HUES6 (cell line): ENCODE measurements at regions not wholly inside any gene's neighbourhood (a gene's known extent, or its start where the extent isn't known, plus 50 kb on each side); places are given as distances from the start of the nearest gene placed in this dataset.

Source experiments
- H3K27ac ChIP-seq: 2 replicates; pipeline ENCODE4 v1.7.0; 2013; ENCODE audit warnings: low read depth, mild to moderate bottlenecking, low read length, inconsistent platforms
- H3K27me3 ChIP-seq: 2 replicates; pipeline ENCODE4 v1.6.1; 2013; ENCODE audit warnings: low read length; ENCODE audit not compliant: control insufficient read depth, insufficient read depth
- H3K36me3 ChIP-seq: 2 replicates; pipeline ENCODE4 v1.6.1; 2013; ENCODE audit warnings: low read length; ENCODE audit not compliant: control insufficient read depth, insufficient read depth
- H3K4me1 ChIP-seq: 2 replicates; pipeline ENCODE4 v1.6.1; 2013; ENCODE audit warnings: low read length; ENCODE audit not compliant: control insufficient read depth, insufficient read depth
- H3K4me3 ChIP-seq: 2 replicates; pipeline ENCODE4 v1.5.1; 2013; ENCODE audit warnings: low read depth, low read length
- H3K9ac ChIP-seq: one replicate; pipeline ENCODE4 v1.6.1; 2013; ENCODE audit warnings: mild to moderate bottlenecking, low read length
- H3K9me3 ChIP-seq: 2 replicates; pipeline ENCODE4 v1.6.1; 2013; ENCODE audit warnings: low read depth, low read length; ENCODE audit not compliant: control insufficient read depth, insufficient read depth

DNA sequence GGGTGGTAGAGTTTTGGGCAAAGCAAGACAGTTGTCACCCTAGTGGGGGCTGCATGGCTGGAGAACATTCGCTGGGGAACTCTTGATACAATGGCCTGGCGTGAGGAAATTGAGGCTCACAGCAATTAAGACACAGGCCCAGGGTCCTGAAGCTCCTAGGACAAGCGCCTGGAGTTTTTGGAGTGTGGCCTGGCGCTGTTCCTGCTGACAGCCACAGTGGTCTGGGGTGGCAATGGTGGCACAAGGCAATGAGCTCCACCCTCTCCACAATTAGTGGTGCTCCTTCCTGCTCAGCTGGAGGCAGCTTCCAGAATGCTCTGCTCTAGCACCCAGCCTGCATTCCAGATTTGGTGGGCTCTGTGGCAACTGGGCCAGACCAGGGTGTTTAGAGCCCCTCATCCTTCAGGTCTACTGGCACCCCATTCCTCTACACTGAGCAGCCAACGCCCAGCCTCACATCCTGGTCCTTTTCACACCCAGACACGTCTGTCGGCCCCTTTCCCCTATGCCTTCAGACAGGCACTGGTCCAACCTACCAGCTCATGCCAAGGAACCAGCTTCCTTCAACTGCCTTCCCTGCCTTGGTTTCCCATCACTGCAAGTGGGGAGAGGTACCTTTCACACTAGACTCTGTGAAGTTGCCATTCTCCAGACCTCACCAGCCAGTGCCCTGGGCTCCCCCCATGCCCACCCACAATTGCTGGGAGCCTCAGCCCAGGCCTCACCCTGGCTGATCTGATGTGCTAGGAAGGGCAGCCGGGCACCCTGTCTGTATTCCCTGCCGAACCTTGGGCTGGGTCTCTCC is 138.1 kb upstream of the COL5A1 start:
- H3K4me3 ChIP-seq: no peak overlapping the region
- peaks cover 10% of the 10 kb centered on the region; the same call in 1 of the 2 replicates for H3K4me1 ChIP-seq
- no peaks in the 10 kb centered on the region for H3K36me3 ChIP-seq
- peaks cover 4% of the 10 kb centered on the region; the same call in 1 of the 2 replicates for H3K9me3 ChIP-seq
- no peak overlapping the region for H3K27ac ChIP-seq
- H3K27me3 ChIP-seq: peaks cover 8% of the 10 kb centered on the region
- peak overlapping the region; percentile 19 for H3K9ac ChIP-seq

DNA sequence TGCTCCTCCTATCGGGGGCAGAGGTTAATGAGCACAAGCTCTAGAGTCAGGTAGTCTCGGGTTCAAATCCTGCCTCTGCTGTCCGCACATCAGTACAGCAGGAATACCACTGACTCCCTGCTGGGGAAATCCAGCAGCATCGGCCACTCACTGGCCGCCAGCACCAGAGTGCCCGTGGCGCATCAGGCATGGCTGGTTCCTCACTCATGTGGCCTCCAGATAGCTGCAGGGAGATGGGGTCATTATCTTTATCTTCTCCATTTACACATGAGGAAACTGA is 137.6 kb upstream of the COL5A1 start:
- H3K9me3 ChIP-seq: peaks cover 4% of the 10 kb centered on the region; the same call in 1 of the 2 replicates
- peaks cover 8% of the 10 kb centered on the region for H3K27me3 ChIP-seq
- H3K4me1 ChIP-seq: peaks cover 10% of the 10 kb centered on the region; the same call in 1 of the 2 replicates
- no peak overlapping the region for H3K27ac ChIP-seq
- H3K4me3 ChIP-seq: no peak overlapping the region
- no peak overlapping the region for H3K9ac ChIP-seq
- no peaks in the 10 kb centered on the region for H3K36me3 ChIP-seq

GRCh38 chr9:134505032-134505431 is 136.6 kb upstream of the COL5A1 start:
- Histone ChIP-seq H3K9me3 (peaks cover 4% of the 10 kb centered on the region; the same call in 1 of the 2 replicates), H3K27ac (no peak overlapping the region), H3K4me3 (no peak overlapping the region)

DNA sequence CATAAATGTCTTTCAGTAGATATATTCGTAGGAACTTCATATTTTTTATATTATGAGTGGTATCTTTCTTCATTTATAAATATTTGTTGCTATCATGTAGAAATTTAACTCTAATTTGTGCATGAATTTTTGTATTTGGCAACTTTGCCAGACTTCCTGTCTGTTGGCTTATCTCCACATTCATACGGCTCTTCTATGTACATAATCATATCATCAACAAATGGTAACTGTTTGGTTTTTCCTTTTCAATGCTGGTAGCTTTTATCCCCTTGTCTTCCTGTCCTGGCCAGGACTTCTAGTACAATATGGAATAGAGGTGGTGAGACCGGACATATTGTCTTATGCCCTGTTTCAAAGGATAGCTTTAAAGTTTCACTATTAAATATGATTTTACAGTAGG is 132.3 kb upstream of the COL5A1 start:
- Histone ChIP-seq H3K27ac (no peak overlapping the region), H3K27me3 (no peaks in the 10 kb centered on the region), H3K9me3 (0 out of 2 replicates have a peak, but pooled peaks cover 4% of the 10 kb centered on the region), H3K4me3 (no peak overlapping the region), H3K36me3 (no peaks in the 10 kb centered on the region), H3K9ac (no peak overlapping the region), H3K4me1 (no peaks in the 10 kb centered on the region)

More at GRCh38 chr9:134505032-134505431, 136.6 kb upstream of the COL5A1 start:
- peaks cover 8% of the 10 kb centered on the region for H3K27me3 ChIP-seq
- no peaks in the 10 kb centered on the region for H3K36me3 ChIP-seq
- no peak overlapping the region for H3K9ac ChIP-seq
- peaks cover 10% of the 10 kb centered on the region; the same call in 1 of the 2 replicates for H3K4me1 ChIP-seq

DNA sequence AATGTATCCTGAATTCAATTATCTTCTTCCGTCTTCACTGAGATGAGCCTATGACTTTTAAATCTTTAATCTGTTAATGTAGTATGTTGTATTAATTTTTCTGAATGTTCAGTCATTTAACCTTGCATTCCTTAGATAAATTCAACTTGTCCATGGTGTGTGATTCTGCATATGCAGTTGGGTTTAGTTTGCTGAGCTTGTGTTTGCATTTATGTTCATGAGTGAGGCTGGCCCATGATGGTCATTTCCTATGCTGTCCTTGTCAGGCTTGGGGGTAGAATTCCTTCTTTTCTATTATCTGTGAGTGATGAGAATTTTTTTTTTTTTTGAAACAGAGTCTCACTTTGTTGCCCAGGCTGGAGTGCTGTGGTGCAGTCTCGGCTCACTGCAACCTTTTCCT is 131.8 kb upstream of the COL5A1 start:
- Histone ChIP-seq H3K9me3 (0 out of 2 replicates have a peak, but pooled peaks cover 5% of the 10 kb centered on the region), H3K4me3 (no peak overlapping the region), H3K36me3 (no peaks in the 10 kb centered on the region), H3K9ac (no peak overlapping the region), H3K27ac (no peak overlapping the region), H3K27me3 (no peaks in the 10 kb centered on the region), H3K4me1 (no peaks in the 10 kb centered on the region)

DNA sequence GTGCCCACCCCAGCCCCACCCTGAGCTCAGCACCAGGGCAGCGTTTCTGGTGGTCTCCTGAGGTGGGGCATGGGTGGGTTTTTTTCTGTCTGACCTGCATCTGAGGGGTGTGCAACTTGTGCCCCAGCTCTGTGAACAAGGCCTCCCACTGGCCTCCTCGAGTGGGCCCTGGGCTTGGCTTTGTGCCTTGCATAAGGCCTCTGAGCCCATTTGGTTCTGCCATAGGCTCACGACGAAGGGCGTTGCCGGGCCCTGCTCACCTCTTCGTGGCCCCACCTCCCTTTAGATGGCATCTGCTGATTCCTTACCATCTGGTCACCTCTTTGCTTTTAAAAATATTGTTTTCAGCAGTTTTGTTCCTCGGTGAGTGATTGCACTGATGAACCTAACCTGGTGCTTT is 127.1 kb upstream of the COL5A1 start:
- H3K4me3 ChIP-seq: no peak overlapping the region
- 0 out of 2 replicates have a peak, but pooled peaks cover 5% of the 10 kb centered on the region for H3K9me3 ChIP-seq
- no peaks in the 10 kb centered on the region for H3K27me3 ChIP-seq
- no peak overlapping the region for H3K9ac ChIP-seq
- H3K27ac ChIP-seq: no peak overlapping the region
- no peaks in the 10 kb centered on the region for H3K36me3 ChIP-seq
- no peaks in the 10 kb centered on the region for H3K4me1 ChIP-seq

- Histone ChIP-seq H3K4me3 (no peak overlapping the region), H3K27me3 (no peaks in the 10 kb centered on the region), H3K9ac (no peak overlapping the region), H3K27ac (no peak overlapping the region), H3K9me3 (peaks cover 5% of the 10 kb centered on the region; the same call in 1 of the 2 replicates), H3K36me3 (no peaks in the 10 kb centered on the region), H3K4me1 (no peaks in the 10 kb centered on the region)
These were observed 126.4 kb upstream of the COL5A1 start for GRCh38 chr9:134515026-134515821.

- H3K27ac ChIP-seq: no peak overlapping the region
- no peaks in the 10 kb centered on the region for H3K4me1 ChIP-seq
- H3K27me3 ChIP-seq: no peaks in the 10 kb centered on the region
- peaks cover 5% of the 10 kb centered on the region; the same call in 1 of the 2 replicates for H3K9me3 ChIP-seq
- H3K9ac ChIP-seq: no peak overlapping the region
- H3K36me3 ChIP-seq: no peaks in the 10 kb centered on the region
- H3K4me3 ChIP-seq: no peak overlapping the region
These were observed 125.1 kb upstream of the COL5A1 start for GRCh38 chr9:134516464-134516863.

DNA sequence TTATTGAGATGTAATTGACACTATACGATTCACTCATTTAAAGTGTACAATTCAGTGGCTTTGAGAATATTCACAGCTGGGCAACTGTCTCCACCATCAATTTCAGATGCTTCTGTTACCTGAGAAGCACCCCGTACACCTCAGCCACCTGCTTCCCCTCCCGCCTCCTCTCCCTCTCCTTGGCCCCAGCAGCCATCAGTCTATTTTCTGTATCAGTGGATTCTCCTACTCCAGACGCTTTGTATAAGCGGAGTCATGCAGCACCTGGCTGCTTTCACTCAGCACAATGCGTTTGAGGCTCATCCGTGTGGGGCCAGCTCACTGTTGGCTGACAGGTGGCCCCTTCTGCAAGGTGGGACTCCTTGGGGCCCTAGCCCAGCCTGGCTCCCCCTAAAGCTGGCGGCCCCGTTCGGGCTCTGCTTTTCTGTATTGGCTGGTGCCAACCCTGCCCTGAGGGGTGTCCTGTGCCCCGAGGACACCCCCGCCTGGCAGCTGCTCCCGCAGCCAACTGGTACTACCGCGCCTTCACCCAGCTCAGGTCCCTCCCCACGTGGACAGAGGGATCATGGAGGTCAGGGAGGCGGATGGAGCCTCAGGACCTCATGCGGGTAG is 124.4 kb upstream of the COL5A1 start:
- H3K27ac ChIP-seq: no peak overlapping the region
- no peaks in the 10 kb centered on the region for H3K27me3 ChIP-seq

DNA sequence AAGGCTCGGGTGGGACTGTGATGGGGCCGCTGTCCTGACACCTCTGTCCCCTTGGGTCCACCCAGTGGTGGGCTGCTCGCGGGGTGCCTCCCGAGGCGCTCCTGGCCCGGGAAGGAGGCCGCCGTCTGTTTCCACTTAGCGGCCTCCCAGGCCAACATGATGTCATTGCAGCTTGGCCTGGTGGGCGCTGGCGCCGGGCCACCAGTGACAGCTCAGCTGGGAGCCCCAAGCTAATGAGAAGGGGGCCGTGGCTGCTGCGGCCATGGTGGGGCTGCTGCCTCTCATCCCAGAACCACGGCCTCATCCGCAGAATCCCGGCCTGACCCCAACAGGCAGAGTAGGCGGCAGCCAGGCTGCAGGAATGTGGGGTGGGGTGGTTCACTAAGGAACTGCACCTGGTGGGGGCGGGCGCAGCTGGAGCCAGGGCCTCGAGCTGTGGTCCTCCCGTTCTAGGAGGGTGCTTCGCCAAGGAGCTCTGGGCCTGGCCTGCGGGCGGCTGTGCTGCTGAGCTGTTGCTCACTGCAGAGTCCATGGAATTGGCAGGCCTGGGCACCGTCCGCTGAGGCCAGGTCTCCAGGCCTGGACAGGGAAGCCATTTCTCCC is 123.5 kb upstream of the COL5A1 start:
- Histone ChIP-seq H3K9ac (no peak overlapping the region), H3K36me3 (no peaks in the 10 kb centered on the region), H3K27me3 (no peaks in the 10 kb centered on the region), H3K4me3 (no peak overlapping the region), H3K9me3 (peaks cover 5% of the 10 kb centered on the region; the same call in 1 of the 2 replicates), H3K4me1 (peaks cover 5% of the 10 kb centered on the region; the same call in 1 of the 2 replicates), H3K27ac (no peak overlapping the region)

More for the DNA sequence above, 124.4 kb upstream of the COL5A1 start:
- Histone ChIP-seq H3K4me1 (peaks cover 5% of the 10 kb centered on the region; the same call in 1 of the 2 replicates), H3K9me3 (peaks cover 5% of the 10 kb centered on the region; the same call in 1 of the 2 replicates), H3K9ac (no peak overlapping the region), H3K36me3 (no peaks in the 10 kb centered on the region), H3K4me3 (no peak overlapping the region)
